ENCODE measurements at regions not wholly inside any gene's neighbourhood (a gene's known extent, or its start where the extent isn't known, plus 50 kb on each side); places are given as distances from the start of the nearest gene placed in this dataset.

DNA sequence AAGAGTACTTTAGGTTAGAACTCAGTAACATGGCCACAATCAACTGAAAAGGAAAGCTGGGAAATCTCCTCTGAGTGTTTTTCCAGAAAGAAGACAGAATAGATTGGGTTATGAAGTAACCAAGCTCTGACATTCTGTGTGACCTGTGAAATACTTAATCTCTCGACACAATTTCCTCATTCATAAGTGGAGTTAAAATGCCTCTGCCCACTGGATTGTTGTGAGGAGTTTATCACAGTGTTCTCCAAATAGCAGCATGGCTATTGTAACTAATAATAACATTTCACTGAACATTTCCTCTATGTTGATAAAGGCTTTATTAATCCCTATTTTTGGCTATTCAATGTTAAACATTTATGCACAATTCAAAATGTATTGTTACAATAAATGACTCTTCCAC is 311.0 kb downstream of the GABRB2 start:
- WGBS, 10 experiments, result 0 to 100% (median 53%) methylated on average over 1 of the region's 1 CpG; no CpG with 5 or more reads in 2 of the 10 experiments
- no peak for ATAC-seq (replicated peaks in 6 of 8)
- H3K4me3 ChIP-seq, result no peak overlapping the region
- peaks cover 0 to 2% of the 10 kb centered on the region in 2 donors for H3K4me1 ChIP-seq (replicated peaks in 1 of 2)
- no peak overlapping the region for H3K27ac ChIP-seq
- in situ Hi-C loops (cut with MboI; ENCODE audit: low pct_unique_long_range_greater_than_20kb in 2 of 9, low sequenced_read_pairs in 9 of 9, unreplicated experiment in 9 of 9), result no loop called here

DNA sequence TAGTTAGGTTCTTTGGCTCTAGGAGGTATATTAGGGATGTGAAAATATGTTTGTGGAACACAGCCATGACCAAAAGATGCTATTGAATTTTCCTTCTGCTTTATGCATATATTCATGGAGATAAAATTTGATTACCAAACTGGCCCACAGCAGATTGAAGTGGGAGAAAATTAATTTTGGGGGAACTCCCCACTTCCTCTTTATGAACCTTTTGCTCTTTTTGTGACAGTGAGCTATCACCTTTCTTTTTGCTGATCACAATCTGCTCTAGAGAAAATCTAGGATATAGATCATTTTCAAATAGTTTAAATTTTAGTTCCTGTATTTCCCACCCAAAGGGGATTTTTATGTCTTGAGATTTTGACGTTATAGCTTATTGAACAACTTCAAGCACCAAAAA is 313.0 kb downstream of the GABRB2 start:
- ATAC-seq (replicated peaks in 6 of 8), result no peak
- in situ Hi-C loops (cut with MboI; ENCODE audit: low pct_unique_long_range_greater_than_20kb in 2 of 9, low sequenced_read_pairs in 9 of 9, unreplicated experiment in 9 of 9), result no loop called here
- Histone ChIP-seq H3K4me3 (no peak overlapping the region), H3K27ac (no peak overlapping the region), H3K4me1 (replicated peaks in 1 of 2) (peaks cover 5 to 6% of the 10 kb centered on the region in 2 donors)
- 36 to 100% (median 74%) methylated on average over 1 of the region's 1 CpG; no CpG with 5 or more reads in 2 of the 10 experiments for WGBS, 10 experiments

DNA sequence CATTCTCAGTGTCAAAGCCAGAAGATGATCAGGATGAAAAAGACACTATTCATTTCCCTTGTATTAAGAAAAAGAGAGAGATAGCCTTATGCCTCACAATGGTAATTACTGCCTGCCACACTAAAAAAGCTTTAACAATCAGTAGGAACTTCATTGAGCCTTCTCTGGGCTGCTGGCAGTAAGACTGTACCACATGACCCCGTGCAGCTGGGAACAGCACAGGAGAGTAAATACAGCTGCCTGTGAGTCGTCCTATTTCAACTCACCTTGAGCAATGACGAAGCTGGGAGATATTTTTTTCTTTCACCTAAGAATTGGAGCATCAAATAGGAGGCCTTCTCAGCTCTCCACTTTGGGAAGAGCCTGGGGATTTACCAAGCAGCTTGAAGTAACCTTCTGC is 316.3 kb downstream of the GABRB2 start:
- 0 to 62% (median 33%) methylated on average over 1 to 3 of the region's 3 CpGs; no CpG with 5 or more reads in 2 of the 10 experiments for WGBS, 10 experiments

DNA sequence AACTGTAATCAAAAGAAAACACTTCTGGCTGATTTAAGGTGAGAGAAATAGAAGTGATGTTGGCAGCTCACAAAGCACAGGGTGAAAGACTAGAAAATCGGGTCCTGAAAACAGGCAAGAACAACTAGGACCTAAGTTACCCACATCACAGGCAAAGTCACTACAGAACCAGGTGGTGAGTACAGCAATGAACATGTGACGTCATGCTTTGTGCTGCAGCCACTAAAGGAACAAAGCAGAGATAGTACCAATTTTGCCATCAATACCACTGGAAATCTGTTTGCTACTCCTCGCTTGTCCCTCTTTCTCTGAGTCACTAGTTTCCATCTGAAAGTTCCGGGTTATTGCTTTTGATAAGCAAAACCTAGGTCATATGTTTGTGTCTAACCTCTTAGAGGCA is 326.7 kb downstream of the GABRB2 start:
- H3K4me1 ChIP-seq (replicated peaks in 1 of 2), result peaks cover 0 to 5% of the 10 kb centered on the region in 2 donors
- WGBS, 10 experiments, result 19 to 100% (median 82%) methylated on average over 1 to 4 of the region's 4 CpGs; no CpG with 5 or more reads in 1 of the 10 experiments
- H3K27ac ChIP-seq, result no peak overlapping the region
- in situ Hi-C loops (cut with MboI; ENCODE audit: low pct_unique_long_range_greater_than_20kb in 2 of 9, low sequenced_read_pairs in 9 of 9, unreplicated experiment in 9 of 9), result no loop called here
- H3K4me3 ChIP-seq, result no peak overlapping the region
- no peak for ATAC-seq (replicated peaks in 6 of 8)

More for the DNA sequence above, 316.3 kb downstream of the GABRB2 start:
- peak in 6 of 8 experiments; percentile 44 to 95 (median 84) for ATAC-seq (replicated peaks in 6 of 8)
- in situ Hi-C loops (cut with MboI; ENCODE audit: low pct_unique_long_range_greater_than_20kb in 2 of 9, low sequenced_read_pairs in 9 of 9, unreplicated experiment in 9 of 9), result no loop called here
- Histone ChIP-seq H3K27ac (no peak overlapping the region), H3K4me3 (no peak overlapping the region), H3K4me1 (replicated peaks in 1 of 2) (peaks cover 3 to 6% of the 10 kb centered on the region in 2 donors)

DNA sequence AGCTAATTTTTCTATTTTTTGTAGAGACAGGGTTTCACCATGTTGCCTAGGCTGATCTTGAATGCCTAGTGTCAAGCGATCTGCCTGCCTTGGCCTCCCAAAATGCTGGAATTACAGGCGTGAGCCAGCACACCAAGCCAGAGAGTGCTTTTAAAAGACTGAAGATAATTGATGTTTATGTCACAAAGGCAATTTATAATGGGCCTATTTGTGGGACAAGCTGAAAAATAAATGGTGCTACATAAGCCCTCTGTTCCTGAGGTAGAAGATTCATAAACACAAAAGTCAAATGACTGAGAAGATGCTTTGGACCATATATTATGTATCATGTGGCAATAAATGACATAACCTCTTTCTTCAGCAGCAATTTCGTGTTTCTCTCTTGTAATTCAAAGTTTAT is 329.6 kb downstream of the GABRB2 start:
- peak in 4 of 8 experiments; percentile 63 to 87 (median 80) for ATAC-seq (replicated peaks in 6 of 8)
- Histone ChIP-seq H3K27ac (no peak overlapping the region), H3K4me1 (replicated peaks in 1 of 2) (peaks cover 0 to 6% of the 10 kb centered on the region in 2 donors), H3K4me3 (no peak overlapping the region)
- WGBS, 10 experiments, result 0 to 83% (median 42%) methylated on average over 1 to 3 of the region's 3 CpGs; no CpG with 5 or more reads in 2 of the 10 experiments
- in situ Hi-C loops (cut with MboI; ENCODE audit: low pct_unique_long_range_greater_than_20kb in 2 of 9, low sequenced_read_pairs in 9 of 9, unreplicated experiment in 9 of 9), result no loop called here

DNA sequence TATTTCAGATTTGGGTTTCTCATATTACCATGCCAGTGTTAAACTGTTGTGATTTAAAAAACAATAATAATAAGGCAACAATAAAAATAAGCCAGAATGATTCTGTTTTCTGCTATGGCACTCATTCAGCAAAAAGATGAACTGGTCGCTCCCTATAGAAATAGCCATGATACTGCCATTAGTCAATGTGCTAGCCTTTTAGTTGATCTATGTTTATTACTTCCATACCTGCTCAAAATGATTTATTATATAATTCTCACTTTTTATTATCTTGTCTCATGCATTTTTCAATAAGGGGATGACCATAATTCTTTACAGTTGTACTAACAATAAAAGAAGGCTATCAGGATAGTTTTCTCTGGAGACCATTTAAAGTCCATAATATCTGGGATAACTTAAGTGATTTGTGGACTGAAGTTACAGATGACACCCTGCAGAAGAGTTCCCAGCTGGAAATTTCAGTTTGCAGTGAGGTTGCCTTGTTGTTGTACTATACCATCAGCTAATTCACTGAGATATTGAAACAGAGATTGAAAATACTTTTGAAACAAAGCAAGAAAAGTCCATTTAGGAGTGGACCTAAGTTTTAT is 334.3 kb downstream of the GABRB2 start:
- WGBS, 10 experiments, result 0 to 80% (median 64%) methylated on average over 1 of the region's 1 CpG; no CpG with 5 or more reads in 2 of the 10 experiments
- peaks cover 0 to 7% of the 10 kb centered on the region in 2 donors for H3K4me1 ChIP-seq (replicated peaks in 1 of 2)
- in situ Hi-C loops (cut with MboI; ENCODE audit: low pct_unique_long_range_greater_than_20kb in 2 of 9, low sequenced_read_pairs in 9 of 9, unreplicated experiment in 9 of 9), result no loop called here
- no peak overlapping the region for H3K27ac ChIP-seq
- no peak overlapping the region for H3K4me3 ChIP-seq
- ATAC-seq (replicated peaks in 6 of 8), result peak in 3 of 8 experiments; percentile 62 to 89 (median 74)

DNA sequence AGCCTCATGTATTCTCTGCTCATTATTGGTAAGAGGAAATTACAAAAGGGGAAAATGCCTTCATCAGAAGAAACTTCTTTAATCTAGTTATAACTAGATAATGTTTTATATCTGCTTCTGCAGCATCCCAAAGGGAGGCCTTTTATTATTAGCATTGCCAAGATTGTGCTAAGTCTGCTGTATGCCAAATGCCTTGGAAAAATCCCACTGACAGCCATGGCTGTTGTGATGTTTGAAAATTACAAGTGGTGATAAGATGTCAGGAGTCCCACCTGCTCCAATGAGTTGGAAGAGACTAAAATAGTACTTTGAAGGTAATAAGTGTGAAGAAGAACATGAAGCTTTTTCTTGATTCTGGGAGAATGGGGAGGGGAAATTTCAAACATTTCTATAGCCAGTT is 345.0 kb downstream of the GABRB2 start:
- H3K4me1 ChIP-seq (replicated peaks in 1 of 2), result no peaks in the 10 kb centered on the region
- ATAC-seq (replicated peaks in 6 of 8), result no peak
- no peak overlapping the region for H3K27ac ChIP-seq
- in situ Hi-C loops (cut with MboI; ENCODE audit: low pct_unique_long_range_greater_than_20kb in 2 of 9, low sequenced_read_pairs in 9 of 9, unreplicated experiment in 9 of 9), result no loop called here
- no peak overlapping the region for H3K4me3 ChIP-seq

DNA sequence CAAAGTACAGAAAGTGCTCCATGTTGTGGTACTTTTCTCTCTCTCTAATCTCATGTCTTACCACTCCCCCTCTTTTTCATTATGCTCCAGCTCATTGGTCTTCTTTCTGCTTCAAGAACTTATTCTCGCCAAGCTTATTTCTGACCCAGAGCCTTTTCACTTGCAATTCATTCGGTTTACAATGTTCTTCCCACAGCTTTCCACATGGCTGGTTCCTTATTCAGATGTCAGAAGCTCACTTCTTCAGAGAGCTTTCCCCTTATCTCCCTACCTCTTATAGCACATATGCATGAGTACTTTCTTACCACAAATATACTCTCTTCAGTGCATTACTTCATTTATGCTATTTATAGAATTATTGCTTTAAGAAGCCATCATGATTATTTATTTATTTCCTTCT is 338.8 kb upstream of the ATP10B start:
- Histone ChIP-seq H3K27ac (no peak overlapping the region), H3K4me3 (no peak overlapping the region), H3K4me1 (replicated peaks in 1 of 2) (no peaks in the 10 kb centered on the region)
- in situ Hi-C loops (cut with MboI; ENCODE audit: low pct_unique_long_range_greater_than_20kb in 2 of 9, low sequenced_read_pairs in 9 of 9, unreplicated experiment in 9 of 9), result no loop called here
- 14 to 48% (median 29%) methylated on average over 1 to 2 of the region's 2 CpGs; no CpG with 5 or more reads in 2 of the 10 experiments for WGBS, 10 experiments
- ATAC-seq (replicated peaks in 6 of 8), result no peak

DNA sequence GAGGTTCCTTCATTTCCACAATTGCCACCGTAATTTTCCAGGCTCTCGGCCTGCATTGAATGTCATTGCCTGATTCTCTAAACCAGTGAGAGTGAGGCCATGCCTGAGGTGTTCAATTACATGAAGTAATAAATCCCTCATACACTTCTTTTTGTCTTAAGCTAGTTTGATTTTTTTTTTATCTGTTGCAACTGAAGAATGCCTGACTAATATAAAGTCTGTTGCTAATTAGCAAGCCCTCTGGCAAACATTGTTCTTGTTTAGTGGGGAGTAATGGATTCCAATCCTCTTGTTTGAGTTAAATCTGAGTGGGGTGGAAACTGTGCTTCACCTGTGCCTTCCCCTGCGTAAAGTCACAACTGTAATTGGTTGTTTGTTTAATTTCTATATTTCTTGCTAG is 338.1 kb upstream of the ATP10B start:
- no peaks in the 10 kb centered on the region for H3K4me1 ChIP-seq (replicated peaks in 1 of 2)
- in situ Hi-C loops (cut with MboI; ENCODE audit: low pct_unique_long_range_greater_than_20kb in 2 of 9, low sequenced_read_pairs in 9 of 9, unreplicated experiment in 9 of 9), result no loop called here
- 0 to 100% (median 90%) methylated on average over 1 to 3 of the region's 3 CpGs; no CpG with 5 or more reads in 1 of the 10 experiments for WGBS, 10 experiments

DNA sequence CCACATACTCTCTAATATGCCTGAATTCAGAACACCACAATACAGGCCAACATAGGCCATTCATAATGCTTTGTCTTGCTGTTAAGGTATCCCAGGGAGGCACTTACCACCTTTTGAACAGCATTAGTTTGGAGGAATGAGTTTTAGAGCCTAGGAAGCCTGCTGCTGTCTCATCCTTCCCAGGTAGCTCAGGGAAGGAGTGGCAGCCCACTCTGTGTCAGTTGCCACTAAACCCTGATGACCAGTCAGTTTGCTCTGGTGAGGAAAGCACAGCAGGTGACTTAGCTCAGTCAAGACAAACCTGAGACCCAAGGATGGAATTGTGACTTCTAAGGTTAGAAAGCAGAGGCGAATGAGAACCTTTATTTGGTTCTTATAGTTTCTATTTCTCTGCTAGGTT is 337.4 kb upstream of the ATP10B start:
- WGBS, 10 experiments, result 0 to 100% (median 64%) methylated on average over 1 of the region's 1 CpG; no CpG with 5 or more reads in 4 of the 10 experiments

More for the DNA sequence above, 338.1 kb upstream of the ATP10B start:
- H3K4me3 ChIP-seq, result no peak overlapping the region
- ATAC-seq (replicated peaks in 6 of 8), result no peak
- no peak overlapping the region for H3K27ac ChIP-seq

DNA sequence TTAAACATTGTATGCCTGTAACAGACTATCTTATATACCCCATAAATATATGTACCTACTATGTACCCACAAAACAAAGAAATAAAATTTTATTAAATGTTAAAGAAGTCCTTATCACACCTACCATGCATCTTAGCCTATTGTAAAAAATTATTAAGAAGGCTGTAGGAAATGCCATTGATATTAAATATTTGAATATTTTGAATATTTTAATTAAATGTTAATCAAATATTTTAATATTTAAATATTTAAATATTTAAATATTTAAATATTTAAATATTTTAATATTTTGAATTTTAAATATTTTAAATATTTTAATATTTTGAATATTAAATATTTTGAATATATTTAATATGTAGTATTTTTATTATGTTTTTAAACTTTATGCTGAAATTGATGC is 331.5 kb upstream of the ATP10B start:
- in situ Hi-C loops (cut with MboI; ENCODE audit: low pct_unique_long_range_greater_than_20kb in 2 of 9, low sequenced_read_pairs in 9 of 9, unreplicated experiment in 9 of 9), result no loop called here
- Histone ChIP-seq H3K27ac (no peak overlapping the region), H3K4me3 (no peak overlapping the region), H3K4me1 (replicated peaks in 1 of 2) (no peaks in the 10 kb centered on the region)
- no peak for ATAC-seq (replicated peaks in 6 of 8)

More for the DNA sequence above, 337.4 kb upstream of the ATP10B start:
- in situ Hi-C loops (cut with MboI; ENCODE audit: low pct_unique_long_range_greater_than_20kb in 2 of 9, low sequenced_read_pairs in 9 of 9, unreplicated experiment in 9 of 9), result no loop called here
- H3K4me1 ChIP-seq (replicated peaks in 1 of 2), result no peaks in the 10 kb centered on the region
- no peak overlapping the region for H3K27ac ChIP-seq
- no peak overlapping the region for H3K4me3 ChIP-seq
- no peak for ATAC-seq (replicated peaks in 6 of 8)

DNA sequence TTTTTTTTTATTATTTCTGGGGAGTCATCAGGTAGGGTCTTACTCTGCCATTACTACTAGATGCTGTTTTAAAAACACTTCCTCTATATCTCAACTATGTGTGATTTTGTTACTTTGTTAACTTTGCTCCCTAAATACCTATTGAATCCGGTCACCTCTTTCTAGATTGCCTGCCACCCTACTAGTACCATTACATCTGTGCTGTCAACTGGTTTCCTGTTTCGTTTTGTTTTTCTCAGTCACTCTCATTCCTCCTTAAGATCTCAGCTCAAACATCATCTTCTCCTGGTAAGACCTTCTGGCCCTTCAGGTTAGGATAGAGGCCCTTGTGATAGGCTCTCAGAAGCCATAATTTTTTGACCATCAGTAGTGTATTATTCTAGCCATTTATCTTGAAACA is 324.2 kb upstream of the ATP10B start:
- in situ Hi-C loops (cut with MboI; ENCODE audit: low pct_unique_long_range_greater_than_20kb in 2 of 9, low sequenced_read_pairs in 9 of 9, unreplicated experiment in 9 of 9), result no loop called here
- no peak overlapping the region for H3K4me3 ChIP-seq
- no peak for ATAC-seq (replicated peaks in 6 of 8)
- no peaks in the 10 kb centered on the region for H3K4me1 ChIP-seq (replicated peaks in 1 of 2)
- no peak overlapping the region for H3K27ac ChIP-seq
- WGBS, 10 experiments, result 13 to 100% (median 82%) methylated on average over 1 to 2 of the region's 2 CpGs

DNA sequence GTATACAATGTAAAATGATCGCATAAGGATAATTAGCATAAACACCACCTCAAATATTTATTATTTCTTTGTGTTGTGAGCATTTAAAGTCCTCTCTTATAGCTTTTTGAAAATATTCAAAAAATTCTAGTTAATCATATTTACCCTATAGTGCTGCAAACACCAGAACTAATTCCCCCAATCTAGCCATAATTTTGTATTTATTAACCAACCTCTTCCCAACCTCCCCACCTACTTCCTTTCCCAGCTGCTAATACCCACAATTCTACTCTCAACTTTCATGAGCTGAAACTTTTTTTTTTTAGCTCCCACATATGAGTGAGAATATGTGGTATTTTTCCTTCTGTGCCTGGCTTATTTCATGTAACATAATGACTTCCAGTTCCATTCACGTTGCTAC is 317.8 kb upstream of the ATP10B start:
- no peak for ATAC-seq (replicated peaks in 6 of 8)
- H3K4me3 ChIP-seq, result no peak overlapping the region
- H3K27ac ChIP-seq, result no peak overlapping the region
- WGBS, 10 experiments, result 21 to 100% (median 90%) methylated on average over 1 to 2 of the region's 2 CpGs; no CpG with 5 or more reads in 1 of the 10 experiments
- in situ Hi-C loops (cut with MboI; ENCODE audit: low pct_unique_long_range_greater_than_20kb in 2 of 9, low sequenced_read_pairs in 9 of 9, unreplicated experiment in 9 of 9), result no loop called here
- H3K4me1 ChIP-seq (replicated peaks in 1 of 2), result no peaks in the 10 kb centered on the region

Data from motor neuron (in vitro differentiated cells).